DMS79 (cell line): ENCODE measurements at regions not wholly inside any gene's neighbourhood (a gene's known extent, or its start where the extent isn't known, plus 50 kb on each side); places are given as distances from the start of the nearest gene placed in this dataset.

Experiments used
- DNase-seq: peaks from one replicate; lab custom pipeline; 2025; lab: John Stamatoyannopoulos, UW

- no peak for DNase-seq
Observed at GRCh38 chr2:49490710-49491109, 336.4 kb upstream of the FSHR start.

GRCh38 chr2:49487139-49487538 lies 332.8 kb upstream of the FSHR start:
- DNase-seq, result no peak

DNA sequence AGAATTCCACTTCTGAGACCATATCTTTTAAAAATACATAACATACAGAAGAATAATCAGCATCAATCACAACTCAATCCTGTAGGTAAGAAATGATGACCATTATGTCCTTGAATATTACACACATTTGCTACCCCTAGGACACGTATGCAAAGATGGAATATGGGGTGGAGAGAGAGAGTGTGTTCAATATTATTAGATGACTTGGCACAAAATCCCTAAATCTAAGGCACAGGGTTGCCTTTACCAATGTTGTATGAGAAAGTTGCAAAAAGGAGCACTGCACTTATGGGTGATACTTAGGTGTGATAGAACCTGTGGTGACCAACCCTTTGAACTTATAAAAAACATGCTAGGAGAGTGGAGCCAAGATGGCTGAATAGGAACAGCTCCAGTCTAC lies 326.2 kb upstream of the FSHR start:
- DNase-seq, result no peak

DNA sequence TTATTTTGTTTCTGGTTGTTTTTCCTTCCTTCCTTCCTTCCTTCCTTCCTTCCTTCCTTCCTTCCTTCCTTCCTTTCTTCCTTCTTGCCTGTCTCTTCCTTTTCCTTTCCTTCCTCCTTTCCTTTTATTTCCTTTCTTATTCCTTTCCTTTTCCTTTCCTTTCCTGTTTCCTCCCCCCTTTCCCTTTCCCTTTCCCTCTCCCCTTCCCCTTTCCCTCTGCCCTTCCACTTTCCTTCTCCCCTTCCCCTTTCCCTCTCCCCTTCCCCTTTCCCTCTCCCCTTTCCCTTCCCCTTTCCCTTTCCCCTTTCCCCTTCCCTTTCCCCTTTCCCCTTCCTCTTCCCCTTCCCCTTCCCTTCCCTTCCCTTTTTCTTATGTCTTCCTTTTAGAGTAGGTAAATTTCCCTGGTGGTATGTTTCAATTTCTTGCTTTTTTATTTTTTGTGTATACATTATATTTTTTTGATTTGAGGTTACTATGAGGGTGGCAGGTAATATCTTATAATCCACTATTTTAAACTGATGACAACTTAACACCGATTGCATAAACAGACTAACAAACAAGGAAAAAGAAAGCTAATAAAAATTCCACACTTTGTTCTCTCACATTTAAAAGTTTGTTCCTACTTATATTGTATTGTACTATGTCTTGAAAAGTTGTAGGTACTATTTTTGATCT lies 311.0 kb upstream of the FSHR start:
- DNase-seq, result no peak

DNA sequence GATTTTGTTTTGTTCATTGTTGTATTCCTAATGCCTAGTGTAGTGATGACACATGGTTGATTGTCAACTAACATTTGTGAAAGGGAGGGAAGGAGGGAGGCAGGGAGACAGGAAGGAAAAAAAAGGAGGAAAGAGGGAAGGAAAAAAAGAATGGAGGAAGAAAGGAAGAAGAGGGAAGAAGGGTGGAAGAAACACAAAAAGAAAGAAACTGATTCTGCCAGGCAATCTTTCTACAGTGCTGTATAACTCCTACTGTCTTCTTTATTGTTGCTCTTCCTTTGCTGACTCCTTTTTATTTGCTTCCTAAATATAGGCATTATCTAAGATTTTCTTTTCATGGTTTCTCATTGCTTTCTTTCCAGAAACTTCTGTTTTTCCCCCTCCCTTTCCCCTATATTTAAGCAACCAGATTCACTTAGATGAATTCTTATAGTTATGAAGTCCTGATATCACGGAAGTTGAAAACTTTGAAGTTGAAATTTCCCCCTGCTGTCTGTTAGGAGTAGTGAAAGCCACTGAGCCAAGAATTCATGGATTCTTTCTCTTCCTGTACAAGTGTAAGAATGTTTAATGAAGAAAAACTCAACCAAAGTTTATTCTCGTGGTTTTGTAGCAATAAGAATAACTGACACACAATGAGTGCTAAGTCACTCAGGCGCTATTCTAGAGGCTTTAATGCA lies 305.1 kb upstream of the FSHR start:
- no peak for DNase-seq

DNA sequence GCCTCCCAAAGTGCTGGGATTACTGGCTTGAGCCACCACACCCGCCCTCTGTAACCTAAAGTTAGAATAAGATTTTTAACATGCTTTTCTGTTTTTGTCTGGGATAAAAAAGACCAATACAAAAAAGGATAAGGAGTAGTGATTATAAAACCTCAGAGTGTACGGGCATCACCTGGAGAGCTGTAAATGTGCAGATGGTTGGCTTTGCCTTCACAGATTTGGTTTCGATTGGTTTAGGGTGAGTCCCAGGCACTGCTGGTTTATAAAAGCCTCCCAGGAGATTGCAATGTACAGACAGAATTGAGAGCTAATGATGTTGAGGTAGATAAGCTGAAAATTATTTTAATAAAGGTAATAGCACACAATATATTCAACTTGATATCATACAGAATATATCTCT lies 289.7 kb upstream of the FSHR start:
- DNase-seq, result no peak

- no peak for DNase-seq
Observed at GRCh38 chr2:49426996-49427395, 272.7 kb upstream of the FSHR start.

- DNase-seq, result no peak
Observed at GRCh38 chr2:49416252-49416651, 261.9 kb upstream of the FSHR start.

- DNase-seq, result no peak
Observed at GRCh38 chr2:49404108-49404507, 249.8 kb upstream of the FSHR start.

DNA sequence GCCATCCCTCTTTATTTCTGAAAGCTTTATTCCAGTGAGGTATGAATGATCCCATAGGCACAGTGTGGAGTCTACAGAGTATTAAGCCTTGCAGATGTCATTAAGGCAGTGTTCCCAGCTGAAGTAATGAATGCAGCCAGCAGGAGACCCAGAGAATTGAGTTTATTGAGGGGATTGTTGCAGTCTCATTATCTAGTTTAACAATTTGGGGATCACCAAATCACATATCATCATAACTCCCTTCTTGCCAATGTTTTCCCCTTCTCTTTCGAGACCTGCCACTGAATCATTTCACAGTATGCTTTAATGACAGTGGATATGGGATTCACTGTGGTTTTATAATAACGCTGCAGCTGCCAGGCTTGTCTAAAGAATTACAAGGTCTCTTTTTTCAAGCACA lies 249.3 kb upstream of the FSHR start:
- DNase-seq, result no peak

DNA sequence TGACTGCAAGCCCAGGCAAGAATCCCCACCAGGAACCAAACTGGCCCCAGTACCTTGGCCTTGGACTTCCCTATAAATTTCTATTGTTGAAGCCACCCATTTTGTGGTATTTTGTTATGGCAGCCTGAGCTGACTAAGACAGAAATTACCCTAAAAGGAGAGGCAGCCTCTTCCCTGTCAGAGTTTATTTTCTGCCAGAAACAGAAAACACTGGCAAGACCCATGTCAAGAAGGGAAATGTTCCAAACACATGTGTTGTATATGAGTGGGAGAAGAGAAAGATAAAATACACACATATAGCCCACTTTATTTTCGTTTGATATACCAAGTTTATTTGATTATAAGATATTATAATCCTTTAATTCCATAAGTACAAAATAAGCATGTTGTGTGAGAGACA lies 225.1 kb upstream of the FSHR start:
- no peak for DNase-seq

DNA sequence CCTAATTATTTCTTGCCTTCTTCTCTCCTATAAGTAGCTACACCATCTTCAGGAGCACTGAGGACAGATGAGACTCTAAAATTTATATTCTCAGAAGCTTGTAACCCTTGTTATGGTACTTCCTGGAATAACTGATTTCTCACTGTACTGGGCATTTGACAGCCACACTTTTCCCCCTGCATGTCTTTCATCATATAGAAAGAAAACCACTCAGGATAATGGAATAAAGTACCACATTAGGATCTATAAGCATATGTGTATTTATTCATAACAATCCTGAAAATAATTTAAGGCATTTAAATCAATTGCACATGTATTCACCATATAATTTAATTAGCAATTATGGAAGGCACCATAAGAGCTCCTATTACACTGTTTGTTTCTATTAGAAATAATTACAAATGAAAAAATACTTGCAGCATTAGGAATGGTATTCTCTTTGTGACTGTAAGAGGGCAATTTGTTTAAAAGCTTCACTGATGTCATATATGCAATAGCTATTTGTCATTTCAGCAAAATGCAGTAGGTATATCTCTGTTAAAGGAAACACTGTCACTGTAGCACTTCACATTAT lies 216.9 kb upstream of the FSHR start:
- no peak for DNase-seq

GRCh38 chr2:49369650-49370049 lies 215.3 kb upstream of the FSHR start:
- DNase-seq, result no peak

- peak; percentile 50 for DNase-seq
Observed at GRCh38 chr2:49369101-49369500, 214.8 kb upstream of the FSHR start.

- no peak for DNase-seq
Observed at GRCh38 chr2:49367003-49367402, 212.7 kb upstream of the FSHR start.

DNA sequence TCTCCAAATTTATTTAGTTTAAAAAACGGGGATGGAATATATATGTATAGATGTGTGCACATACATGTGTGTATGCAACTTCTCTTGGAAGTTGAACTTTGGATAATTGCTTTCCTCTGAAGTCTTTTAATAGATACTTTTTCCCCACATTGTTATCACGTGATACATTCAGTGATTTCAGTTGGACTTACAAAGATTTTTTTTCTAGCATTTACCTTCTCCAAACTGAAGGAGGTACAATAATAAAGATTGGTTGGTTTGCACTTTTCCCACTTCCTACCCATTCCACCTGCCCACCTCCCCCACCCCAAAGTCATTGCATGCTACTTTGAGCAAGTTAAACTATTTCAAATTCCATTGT lies 206.1 kb upstream of the FSHR start:
- no peak for DNase-seq

- no peak for DNase-seq
Observed at GRCh38 chr2:49359721-49360406, 205.5 kb upstream of the FSHR start.

- DNase-seq, result no peak
Observed at GRCh38 chr2:49355611-49356010, 201.3 kb upstream of the FSHR start.

DNA sequence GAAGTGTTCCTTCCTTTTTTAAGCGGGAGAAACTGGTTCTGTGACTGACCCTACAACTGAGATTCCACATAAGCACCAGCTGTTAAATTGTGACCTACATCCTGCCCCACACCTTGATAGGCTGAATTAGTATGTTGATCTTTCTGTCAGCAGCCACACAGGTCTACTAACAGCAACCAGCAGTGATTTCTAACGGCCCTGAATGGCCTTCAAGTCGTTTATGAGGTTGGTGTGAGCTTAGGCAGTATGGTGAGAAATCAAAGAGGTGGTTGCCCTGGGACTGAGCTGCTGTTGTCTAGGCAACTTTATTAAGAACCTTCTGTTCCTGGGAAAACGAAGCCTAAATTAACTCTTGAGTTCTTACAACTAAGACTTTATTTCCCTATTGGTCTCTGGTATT lies 197.2 kb upstream of the FSHR start:
- DNase-seq, result no peak

GRCh38 chr2:49343638-49344037 lies 189.3 kb upstream of the FSHR start:
- no peak for DNase-seq

- DNase-seq, result no peak
Observed at GRCh38 chr2:49342156-49342555, 187.8 kb upstream of the FSHR start.

DNA sequence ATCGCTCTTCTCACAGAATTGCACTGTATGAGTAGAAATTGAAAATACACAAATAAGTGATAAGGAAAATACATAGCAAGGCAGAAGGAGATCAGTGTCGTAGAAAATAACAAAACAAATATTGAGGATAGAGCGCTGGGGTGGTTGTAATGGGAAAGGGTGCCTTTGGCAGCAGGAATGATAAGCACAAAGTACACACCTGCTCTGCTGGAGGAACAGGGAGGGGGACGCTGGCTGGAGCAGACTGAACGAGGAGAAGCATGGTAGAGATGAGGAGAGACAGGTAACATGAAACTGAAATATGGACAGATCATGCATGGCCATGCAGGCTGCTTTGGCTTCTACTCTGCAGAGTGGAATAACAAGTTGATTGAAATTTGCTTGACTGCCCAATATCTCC lies 181.2 kb upstream of the FSHR start:
- no peak for DNase-seq

GRCh38 chr2:49332415-49332814 lies 178.1 kb upstream of the FSHR start:
- DNase-seq, result no peak
